GM18951 (cell line): ENCODE measurements at regions not wholly inside any gene's neighbourhood (a gene's known extent, or its start where the extent isn't known, plus 50 kb on each side); places are given as distances from the start of the nearest gene placed in this dataset.

ENCODE experiments used
- POLR2A ChIP-seq: IDR thresholded peaks from 4 replicates; pipeline ENCODE4 v1.6.1; 2011; ENCODE audit warnings: mild to moderate bottlenecking; ENCODE audit not compliant: insufficient read length, insufficient read depth; ENCODE audit errors: extremely low read depth
- in situ Hi-C: fragments of 300-500 bp; cut with MboI; formaldehyde crosslinking; loops from one replicate; pipeline ENCODE4 v1.12.0; 2022; ENCODE audit warnings: low sequenced_read_pairs, mixed read lengths, inconsistent platforms; ENCODE audit not compliant: unreplicated experiment

- in situ Hi-C loops = no loop called here
- TF ChIP-seq POLR2A = no peak
These were observed 159.9 kb upstream of the PARP11 start for GRCh38 chr12:4032924-4033615.

GRCh38 chr12:4031703-4032291 is 158.6 kb upstream of the PARP11 start:
- TF ChIP-seq POLR2A = no peak
- in situ Hi-C loops = no loop called here

- TF ChIP-seq POLR2A = no peak
- in situ Hi-C loops = no loop called here
These were observed 157.9 kb upstream of the PARP11 start for GRCh38 chr12:4030929-4031702.

- no peak for TF ChIP-seq POLR2A
- in situ Hi-C loops = no loop called here
These were observed 154.2 kb upstream of the PARP11 start for GRCh38 chr12:4027412-4027811.

GRCh38 chr12:4026517-4026916 is 153.3 kb upstream of the PARP11 start:
- no peak for TF ChIP-seq POLR2A
- in situ Hi-C loops = no loop called here

- TF ChIP-seq POLR2A = no peak
- in situ Hi-C loops = no loop called here
These were observed 152.8 kb upstream of the PARP11 start for GRCh38 chr12:4026020-4026358.

- in situ Hi-C loops = no loop called here
- TF ChIP-seq POLR2A = no peak
These were observed 152.2 kb upstream of the PARP11 start for GRCh38 chr12:4025181-4026019.

- TF ChIP-seq POLR2A = no peak
- in situ Hi-C loops = no loop called here
These were observed 151.5 kb upstream of the PARP11 start for GRCh38 chr12:4024701-4025100.

GRCh38 chr12:4015225-4016091 is 142.3 kb upstream of the PARP11 start:
- in situ Hi-C loops = no loop called here
- no peak for TF ChIP-seq POLR2A

- in situ Hi-C loops = no loop called here
- TF ChIP-seq POLR2A = no peak
These were observed 141.6 kb upstream of the PARP11 start for GRCh38 chr12:4014858-4015224.

GRCh38 chr12:4014444-4014843 is 141.2 kb upstream of the PARP11 start:
- in situ Hi-C loops = no loop called here
- no peak for TF ChIP-seq POLR2A

GRCh38 chr12:4012977-4013968 is 140.1 kb upstream of the PARP11 start:
- in situ Hi-C loops = no loop called here
- TF ChIP-seq POLR2A = no peak

GRCh38 chr12:4012073-4012472 is 138.9 kb upstream of the PARP11 start:
- in situ Hi-C loops = no loop called here
- no peak for TF ChIP-seq POLR2A
